Prostate gland (tissue), 2 donors: ENCODE measurements at regions not wholly inside any gene's neighbourhood (a gene's known extent, or its start where the extent isn't known, plus 50 kb on each side); places are given as distances from the start of the nearest gene placed in this dataset.

Experiments used
- CTCF ChIP-seq, 4 experiments: fragments of 200-600 bp in 2 of 4; fragments of 450-650 bp in 2 of 4; sonication (generic) in 2 of 4; IDR thresholded peaks; 1 replicate in 3 of 4; 2 replicates in 1 of 4; pipeline ENCODE4 v1.5.1; 2016 to 2019; ENCODE audit warnings: antibody characterized with exemption in 4 of 4, mild to moderate bottlenecking in 2 of 4, moderate library complexity in 2 of 4
- POLR2A ChIP-seq: fragments of 450-650 bp; IDR thresholded peaks from one replicate; pipeline ENCODE4 v1.6.1; 2016; ENCODE audit warnings: antibody characterized with exemption, mild to moderate bottlenecking

- TF ChIP-seq POLR2A (no peak), CTCF (IDR thresholded peaks at IDR 0.05) (no peak)
Measured at GRCh38 chr10:33860552-33860951, 526.1 kb upstream of the NRP1 start.
